HG03439 (cell line): ENCODE measurements at regions not wholly inside any gene's neighbourhood (a gene's known extent, or its start where the extent isn't known, plus 50 kb on each side); places are given as distances from the start of the nearest gene placed in this dataset.

Experiments
- ATAC-seq: cut with Tn5 transposase; IDR thresholded peaks from one replicate; pipeline ENCODE4 v1.9.1; 2021; ENCODE audit warnings: mild to moderate bottlenecking, moderate library complexity; ENCODE audit not compliant: unreplicated experiment

DNA sequence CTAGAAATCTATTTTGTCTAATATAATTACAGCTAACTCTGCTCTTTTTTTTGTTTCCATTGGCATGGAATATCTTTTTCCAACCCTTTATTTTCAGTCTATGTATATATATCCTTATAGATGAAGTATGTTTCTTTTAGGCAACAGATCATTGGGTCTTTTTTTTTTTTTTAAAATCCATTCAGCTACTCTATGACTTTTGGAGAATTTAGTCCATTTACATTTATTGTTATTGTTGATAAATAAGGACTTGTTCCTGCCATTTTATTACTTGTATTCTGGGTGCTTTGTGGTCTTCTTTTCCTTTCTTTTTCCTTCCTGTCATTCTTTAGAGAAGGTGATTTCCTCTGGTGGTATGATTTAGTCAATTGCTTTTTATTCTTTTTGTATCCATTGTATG, 296.8 kb downstream of the SMARCA2 start:
- no peak for ATAC-seq

- ATAC-seq = no peak
Observed at GRCh38 chr9:2313512-2313911, 298.4 kb downstream of the SMARCA2 start.

GRCh38 chr9:2317591-2317990, 302.4 kb downstream of the SMARCA2 start:
- no peak for ATAC-seq

- ATAC-seq = no peak
Observed at GRCh38 chr9:2319421-2319820, 302.2 kb upstream of the VLDLR start.

DNA sequence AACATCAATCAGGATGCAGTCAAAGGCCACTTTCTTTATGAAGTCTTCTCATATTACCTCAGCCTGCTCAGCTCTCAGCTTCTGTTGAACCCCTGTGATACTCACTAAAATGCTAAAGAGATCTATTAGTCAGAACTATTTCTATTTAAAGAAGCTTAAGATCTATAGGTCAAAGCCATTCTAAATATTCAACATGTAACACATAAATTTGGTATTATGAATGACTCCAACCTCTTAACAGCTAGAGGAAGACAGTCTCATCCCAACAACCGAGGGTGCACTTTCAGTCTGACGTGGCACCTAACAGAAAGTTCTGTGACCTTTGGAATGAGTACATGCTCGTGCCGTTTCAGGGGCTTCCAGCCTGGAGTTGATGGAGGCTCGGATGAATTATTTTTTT, 301.5 kb upstream of the VLDLR start:
- no peak for ATAC-seq

- no peak for ATAC-seq
Observed at GRCh38 chr9:2320632-2321031, 301.0 kb upstream of the VLDLR start.

- ATAC-seq = no peak
Observed at GRCh38 chr9:2321523-2322148, 300.0 kb upstream of the VLDLR start.

DNA sequence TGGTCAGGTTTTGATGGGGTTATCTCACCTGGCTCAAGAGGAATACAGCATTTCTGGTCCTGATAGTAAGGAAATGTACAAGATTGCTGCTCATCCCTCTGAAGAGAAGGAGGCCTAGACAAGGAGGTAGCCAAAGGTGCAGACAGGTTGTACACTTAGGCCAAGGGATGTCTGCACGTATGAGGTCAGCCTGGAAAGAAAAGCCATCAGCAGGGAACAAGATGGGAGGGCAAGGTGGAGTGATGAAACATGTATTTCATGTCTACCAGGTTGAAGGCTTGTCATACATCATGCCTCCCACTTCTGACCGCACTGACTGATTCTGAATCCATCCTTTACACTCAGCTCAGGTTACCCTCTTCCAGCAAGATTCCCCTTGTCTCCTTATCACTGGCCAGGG, 296.8 kb upstream of the VLDLR start:
- no peak for ATAC-seq

- ATAC-seq = no peak
Observed at GRCh38 chr9:2332663-2333062, 288.9 kb upstream of the VLDLR start.

- no peak for ATAC-seq
Observed at GRCh38 chr9:2335260-2335659, 286.3 kb upstream of the VLDLR start.

GRCh38 chr9:2336055-2336454, 285.5 kb upstream of the VLDLR start:
- ATAC-seq = no peak

- ATAC-seq = no peak
Observed at GRCh38 chr9:2337131-2337530, 284.5 kb upstream of the VLDLR start.

- ATAC-seq = no peak
Observed at GRCh38 chr9:2337627-2338026, 284.0 kb upstream of the VLDLR start.

GRCh38 chr9:2338777-2339365, 282.7 kb upstream of the VLDLR start:
- no peak for ATAC-seq

- no peak for ATAC-seq
Observed at GRCh38 chr9:2339416-2339815, 282.2 kb upstream of the VLDLR start.

GRCh38 chr9:2340046-2340760, 281.4 kb upstream of the VLDLR start:
- no peak for ATAC-seq

DNA sequence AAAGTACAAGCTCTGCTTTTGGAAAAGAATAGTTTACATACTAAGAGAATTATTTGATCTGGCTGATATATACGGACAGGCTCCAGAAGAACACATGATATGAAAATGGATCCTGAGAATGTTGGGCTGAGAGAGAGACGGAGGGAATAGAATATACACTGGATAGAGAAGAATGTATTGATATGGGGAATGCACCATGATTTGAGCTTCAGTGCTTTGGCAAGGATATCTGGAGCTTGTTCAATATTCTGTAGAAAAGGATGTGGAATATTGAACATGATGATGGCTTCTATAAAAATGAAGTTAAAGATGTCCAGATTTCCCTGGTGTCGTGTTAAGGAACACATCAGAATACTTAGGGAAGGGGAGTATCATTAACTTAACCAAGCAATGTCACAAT, 280.5 kb upstream of the VLDLR start:
- ATAC-seq = no peak

GRCh38 chr9:2341956-2342355, 279.6 kb upstream of the VLDLR start:
- no peak for ATAC-seq

- ATAC-seq = no peak
Observed at GRCh38 chr9:2343756-2344155, 277.8 kb upstream of the VLDLR start.

DNA sequence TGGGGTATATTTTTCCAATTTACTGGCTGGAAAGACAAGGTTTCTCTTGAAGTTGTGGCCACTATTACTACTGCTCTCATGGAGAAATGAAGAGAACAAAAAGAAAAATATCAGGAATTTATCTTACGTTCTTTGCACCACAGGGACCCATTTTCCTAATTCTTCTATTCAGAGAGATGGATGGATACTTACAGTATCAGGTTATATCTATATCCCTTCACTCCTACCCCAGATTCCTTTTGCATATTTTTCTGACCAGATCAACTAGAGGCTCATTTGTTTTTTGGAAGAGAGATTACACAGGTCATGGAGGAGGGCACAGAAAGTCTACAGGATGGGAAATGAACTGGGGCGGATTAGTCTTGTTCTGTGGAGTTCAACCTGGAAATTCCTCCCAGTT, 277.2 kb upstream of the VLDLR start:
- no peak for ATAC-seq

GRCh38 chr9:2345013-2345412, 276.6 kb upstream of the VLDLR start:
- ATAC-seq = no peak

- ATAC-seq = no peak
Observed at GRCh38 chr9:2346277-2346913, 275.2 kb upstream of the VLDLR start.
